ENCODE measurements at regions not wholly inside any gene's neighbourhood (a gene's known extent, or its start where the extent isn't known, plus 50 kb on each side); places are given as distances from the start of the nearest gene placed in this dataset.

DNA sequence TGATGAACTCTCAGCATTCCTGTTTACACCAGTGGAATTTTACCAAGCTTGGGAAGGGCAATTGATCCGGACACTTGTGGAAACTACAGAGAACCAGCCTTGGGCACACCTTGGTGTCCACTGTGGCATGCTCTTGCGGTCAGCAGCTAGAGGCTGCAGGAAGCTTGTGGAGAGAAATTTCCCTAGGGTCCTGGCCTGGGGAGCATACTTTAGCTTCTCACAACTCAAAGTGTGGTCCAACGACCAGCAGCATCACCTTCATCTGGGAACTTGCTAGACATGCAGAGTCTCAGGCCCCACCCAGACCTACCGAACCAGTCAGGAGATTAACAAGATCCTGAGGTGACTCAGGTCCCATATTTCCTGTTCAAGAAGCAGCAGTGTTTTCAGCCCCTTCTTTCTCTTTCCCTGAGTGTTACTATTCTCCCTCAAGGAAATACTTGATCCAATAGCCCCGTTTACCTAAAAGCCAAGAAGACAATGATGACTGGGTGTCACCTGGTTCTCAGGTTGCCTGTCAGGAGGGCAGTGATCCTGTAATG is 55.7 kb upstream of the KCNE2 start:
- TF ChIP-seq, protein P1, sequence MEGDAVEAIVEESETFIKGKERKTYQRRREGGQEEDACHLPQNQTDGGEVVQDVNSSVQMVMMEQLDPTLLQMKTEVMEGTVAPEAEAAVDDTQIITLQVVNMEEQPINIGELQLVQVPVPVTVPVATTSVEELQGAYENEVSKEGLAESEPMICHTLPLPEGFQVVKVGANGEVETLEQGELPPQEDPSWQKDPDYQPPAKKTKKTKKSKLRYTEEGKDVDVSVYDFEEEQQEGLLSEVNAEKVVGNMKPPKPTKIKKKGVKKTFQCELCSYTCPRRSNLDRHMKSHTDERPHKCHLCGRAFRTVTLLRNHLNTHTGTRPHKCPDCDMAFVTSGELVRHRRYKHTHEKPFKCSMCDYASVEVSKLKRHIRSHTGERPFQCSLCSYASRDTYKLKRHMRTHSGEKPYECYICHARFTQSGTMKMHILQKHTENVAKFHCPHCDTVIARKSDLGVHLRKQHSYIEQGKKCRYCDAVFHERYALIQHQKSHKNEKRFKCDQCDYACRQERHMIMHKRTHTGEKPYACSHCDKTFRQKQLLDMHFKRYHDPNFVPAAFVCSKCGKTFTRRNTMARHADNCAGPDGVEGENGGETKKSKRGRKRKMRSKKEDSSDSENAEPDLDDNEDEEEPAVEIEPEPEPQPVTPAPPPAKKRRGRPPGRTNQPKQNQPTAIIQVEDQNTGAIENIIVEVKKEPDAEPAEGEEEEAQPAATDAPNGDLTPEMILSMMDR (IDR thresholded peaks at IDR 0.05; ENCODE audit: insufficient read depth, low read length): no peak
- H3K4me3 ChIP-seq (ENCODE audit: low read depth, low read length): no peak overlapping the region
- DNase-seq (ENCODE audit: low read depth): no peak

DNA sequence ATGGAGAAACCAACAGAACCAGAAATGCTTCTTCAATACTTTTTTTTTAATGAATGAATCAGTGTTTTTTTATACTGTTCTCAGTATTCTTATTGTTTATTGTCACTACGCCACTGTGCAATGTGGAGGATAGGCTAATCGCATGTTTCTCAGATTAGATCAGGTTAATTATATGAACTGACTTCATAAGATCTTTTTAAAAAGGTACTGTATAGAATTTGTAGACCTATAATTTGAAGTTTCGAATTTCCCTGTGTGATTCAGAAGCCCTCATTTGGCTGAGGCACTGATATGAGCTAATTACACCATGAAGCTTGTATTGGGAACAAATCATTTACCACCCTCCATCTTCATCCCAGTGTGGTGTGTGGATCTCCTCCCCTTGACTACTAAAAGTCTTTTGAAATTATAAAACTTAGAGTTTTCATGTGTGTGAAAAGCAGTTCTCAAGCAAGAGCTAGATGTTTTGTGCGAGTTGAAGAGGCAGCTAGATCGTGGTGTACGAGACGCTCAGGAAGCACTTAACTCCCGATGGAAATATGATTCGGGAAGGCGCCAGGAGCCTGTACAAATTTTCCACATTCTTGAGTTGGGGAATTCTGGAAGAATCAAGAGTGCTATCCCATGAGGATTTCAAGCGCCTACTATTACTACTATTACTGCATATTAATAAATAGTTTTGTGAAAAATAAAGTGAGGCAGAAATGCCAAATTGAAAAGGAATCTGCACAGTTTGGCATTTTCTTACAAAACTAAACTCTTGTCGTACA is 52.1 kb upstream of the KCNE2 start:
- TF ChIP-seq, protein P1 (IDR thresholded peaks at IDR 0.05; ENCODE audit: insufficient read depth, low read length): no peak
- no peak overlapping the region for H3K4me3 ChIP-seq (ENCODE audit: low read depth, low read length)
- DNase-seq (ENCODE audit: low read depth): peak; percentile 2

DNA sequence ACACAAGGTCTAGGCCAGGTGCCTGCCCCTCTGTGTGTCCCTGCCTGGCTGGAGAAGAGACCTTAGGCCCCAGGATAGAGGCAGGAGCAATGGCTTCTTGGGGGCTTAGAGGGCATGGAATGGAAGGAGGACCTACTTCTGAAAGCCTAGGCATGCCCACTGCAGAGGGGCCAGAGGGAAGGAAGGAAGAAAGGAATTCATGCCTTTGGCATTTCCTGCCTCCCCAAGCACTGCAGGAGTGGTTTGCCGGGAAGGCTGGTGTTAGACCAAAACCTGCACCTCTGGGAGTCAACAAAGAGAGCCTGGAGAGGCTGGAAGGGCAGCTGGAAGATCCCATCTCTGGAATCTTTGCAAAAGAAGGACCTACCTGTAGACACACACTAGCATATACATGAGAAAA is 50.7 kb upstream of the KCNE2 start:
- peak; percentile 1 for DNase-seq (ENCODE audit: low read depth)
- H3K4me3 ChIP-seq (ENCODE audit: low read depth, low read length): no peak overlapping the region
- TF ChIP-seq, protein P1 (IDR thresholded peaks at IDR 0.05; ENCODE audit: insufficient read depth, low read length): no peak

Measured in fibroblast of the aortic adventitia (primary cell).